HepG2 (cell line): ENCODE measurements at regions not wholly inside any gene's neighbourhood (a gene's known extent, or its start where the extent isn't known, plus 50 kb on each side); places are given as distances from the start of the nearest gene placed in this dataset.
A peak's percentile ranks its signal among the peaks of the same experiment; 100 is the strongest.

Experiments
- ATAC-seq: fragments of 200-7000 bp; cut with Tn5 transposase; 3 replicates; pipeline ENCODE4 v1.9.1; 2020; ENCODE audit warnings: mild to moderate bottlenecking, moderate library complexity
- BruUV-seq: library from RNA; stranded (reverse); fragments of 400-500 nt; replicated peaks from 2 replicates; lab custom pipeline; 2021; lab: Mats Ljungman, UMichigan
- CTCF ChIA-PET: fragments of 300-600 bp; formaldehyde crosslinking; extraction: SDS; loops from one replicate; lab custom pipeline; 2021; ENCODE audit warnings: low total read pairs, inconsistent platforms, low intra/inter-chr PET ratio; lab: Yijun Ruan, JAX
- POLR2A ChIA-PET: fragments of 350-600 bp; sonication (Branson Sonifier 250); formaldehyde crosslinking; loops from one replicate; lab custom pipeline; 2020; ENCODE audit warnings: antibody characterized with exemption, inconsistent platforms; lab: Yijun Ruan, JAX
- DNase-seq: peaks from one replicate; pipeline ENCODE4 v3.0.0-alpha.2; 2015; ENCODE audit warnings: low spot score
- FAIRE-seq: peaks from 3 replicates; lab custom pipeline; 2011; peaks lifted over from hg19 to GRCh38; lab: Jason Lieb, UNC
- H2AFZ ChIP-seq: one replicate; pipeline ENCODE4 v1.6.1; 2011; ENCODE audit warnings: low read length, inconsistent platforms
- H3K27ac ChIP-seq: fragments of 300-600 bp; 3 replicates; pipeline ENCODE4 v1.8.0; 2011; ENCODE audit warnings: mixed run types, mild to moderate bottlenecking, mixed read lengths, low read length, inconsistent platforms; ENCODE audit not compliant: insufficient read depth; ENCODE audit errors: extremely low read length
- H3K27me3 ChIP-seq, 2 experiments: fragments of 200-600 bp in 1 of 2; 2 replicates in 1 of 2; 3 replicates in 1 of 2; pipeline versions ENCODE4 v1.6.0 to v1.8.0; 2011; ENCODE audit warnings: low read length in 2 of 2, mild to moderate bottlenecking in 2 of 2, moderate library complexity in 2 of 2, inconsistent platforms in 1 of 2; ENCODE audit not compliant: insufficient read depth in 2 of 2, control insufficient read depth in 1 of 2
- H3K36me3 ChIP-seq, 2 experiments: fragments of 200-600 bp in 1 of 2; replicated peaks in 1 of 2; 2 replicates in 1 of 2; 3 replicates in 1 of 2; pipeline versions ENCODE4 v1.5.1 to v1.8.0; 2011; ENCODE audit warnings: low read length in 2 of 2, inconsistent platforms in 1 of 2; ENCODE audit not compliant: insufficient read depth in 2 of 2, control insufficient read depth in 1 of 2
- H3K4me1 ChIP-seq: 2 replicates; pipeline ENCODE4 v1.5.1; 2012; ENCODE audit warnings: low read length, inconsistent platforms; ENCODE audit not compliant: insufficient read depth
- H3K4me2 ChIP-seq: 2 replicates; pipeline ENCODE4 v1.6.0; 2011; ENCODE audit warnings: low read depth, low read length, inconsistent platforms
- H3K4me3 ChIP-seq, 3 experiments: fragments of 200-600 bp in 1 of 3; sonication (generic), shearing (Covaris generic) in 1 of 3; replicated peaks in 1 of 3; 2 replicates each; pipeline ENCODE4 v1.5.1; 2011 to 2016; ENCODE audit warnings: low read length in 3 of 3, inconsistent platforms in 2 of 3, low read depth in 2 of 3, mild to moderate bottlenecking in 2 of 3, control low read depth in 1 of 3, mixed read lengths in 1 of 3; ENCODE audit not compliant: insufficient read depth in 1 of 3
- H3K79me2 ChIP-seq: one replicate; pipeline ENCODE4 v1.6.1; 2011; ENCODE audit warnings: low read length, inconsistent platforms; ENCODE audit not compliant: insufficient read depth
- H3K9ac ChIP-seq: 2 replicates; pipeline ENCODE4 v1.6.0; 2011; ENCODE audit warnings: mild to moderate bottlenecking, low read depth, low read length, inconsistent platforms; ENCODE audit not compliant: insufficient read depth
- H3K9me3 ChIP-seq: 2 replicates; pipeline ENCODE4 v1.5.1; 2012; ENCODE audit warnings: mild to moderate bottlenecking, low read length
- H4K20me1 ChIP-seq: 2 replicates; pipeline ENCODE4 v1.6.0; 2011; ENCODE audit warnings: inconsistent platforms, mild to moderate bottlenecking, low read length, moderate library complexity; ENCODE audit not compliant: insufficient read depth
- CTCF ChIP-seq: sonication (generic); formaldehyde crosslinking; IDR thresholded peaks from 2 replicates; pipeline ENCODE4 v1.5.0; 2020; ENCODE audit warnings: mild to moderate bottlenecking, missing genetic modification reagents, moderate library complexity
- FOSL2 ChIP-seq: sonication (generic); formaldehyde crosslinking; IDR thresholded peaks from 2 replicates; pipeline ENCODE4 v1.4.0; 2020; ENCODE audit warnings: missing genetic modification reagents
- GRHL1 ChIP-seq: sonication (generic); formaldehyde crosslinking; conservative IDR thresholded peaks from 2 replicates; pipeline ENCODE4 v1.8.0; 2022; ENCODE audit warnings: missing genetic modification reagents
- RFXANK ChIP-seq: IDR thresholded peaks from 2 replicates; pipeline ENCODE4 v1.6.1; 2016
- SIX1 ChIP-seq: sonication (generic); formaldehyde crosslinking; IDR thresholded peaks from 2 replicates; pipeline ENCODE4 v1.4.0; 2020; ENCODE audit warnings: missing genetic modification reagents, borderline replicate concordance
- STAG1 ChIP-seq: sonication (generic); formaldehyde crosslinking; IDR thresholded peaks from 2 replicates; pipeline ENCODE4 v1.4.0; 2020; ENCODE audit warnings: missing genetic modification reagents
- ZFX ChIP-seq: sonication (generic); formaldehyde crosslinking; IDR thresholded peaks from 2 replicates; pipeline ENCODE4 v1.4.0; 2020; ENCODE audit warnings: mild to moderate bottlenecking, low read depth, missing genetic modification reagents, moderate library complexity
- ZNF414 ChIP-seq: sonication (generic); formaldehyde crosslinking; IDR thresholded peaks from 2 replicates; pipeline ENCODE4 v1.5.0; 2020; ENCODE audit warnings: missing genetic modification reagents
- ZNF441 ChIP-seq: sonication (generic); formaldehyde crosslinking; IDR thresholded peaks from 2 replicates; pipeline ENCODE4 v1.7.0; 2021; ENCODE audit warnings: missing genetic modification reagents, borderline replicate concordance
- ZNF7 ChIP-seq: IDR thresholded peaks from 2 replicates; pipeline ENCODE4 v1.6.1; 2016; ENCODE audit warnings: missing biosample characterization, missing genetic modification reagents
- ZNF883 ChIP-seq: sonication (generic); formaldehyde crosslinking; IDR thresholded peaks from 2 replicates; pipeline ENCODE4 v1.5.1; 2020; ENCODE audit warnings: mild to moderate bottlenecking, missing genetic modification reagents; ENCODE audit errors: not compliant biosample characterization
- WGBS: methylation state at CpG from one replicate; pipeline ENCODE4 v1.1.6; 2017; ENCODE audit warnings: low lambda C conversion rate; 5-methylcytosine and 5-hydroxymethylcytosine counted together
- in situ Hi-C: cut with HindIII; loops from 2 replicates; pipeline ENCODE4 v1.10.0; 2017; ENCODE audit warnings: low pct_unique_long_range_greater_than_20kb; ENCODE audit not compliant: extremely low pct_ligation_motif_present
- intact Hi-C: fragments of 100-400 bp; cut with micrococcal nuclease; formaldehyde crosslinking; loops from one replicate; pipeline ENCODE4 v1.10.0; 2022; ENCODE audit not compliant: unreplicated experiment

GRCh38 chr18:60684843-60685513, 312.4 kb upstream of the MC4R start:
- H3K9me3 ChIP-seq, result no peaks in the 10 kb centered on the region
- no peak overlapping the region for H3K4me2 ChIP-seq
- ATAC-seq (peak; percentile 38; the same call in 1 of the 3 replicates), FAIRE-seq (peak; percentile 12), DNase-seq (peak; percentile 2)
- in situ Hi-C loops, result loop anchor here (10.0 kb wide), 1 partner anchor 820 kb away; no protein-coding TSS in a partner anchor
- WGBS, result 4% methylated on average over 5 of the region's 6 CpGs
- CTCF ChIA-PET, result no interaction called here
- no peaks in the 10 kb centered on the region for H3K27me3 ChIP-seq
- H3K36me3 ChIP-seq, result no peaks in the 10 kb centered on the region
- H3K4me3 ChIP-seq, result no peak overlapping the region
- POLR2A ChIA-PET, result no interaction called here
- no peaks in the 10 kb centered on the region for H3K79me2 ChIP-seq
- no peak overlapping the region for H3K9ac ChIP-seq
- H2AFZ ChIP-seq, result no peak overlapping the region
- no peaks in the 10 kb centered on the region for H3K4me1 ChIP-seq
- no TSS peak for BruUV-seq
- intact Hi-C loops, result loop anchor here (2.0 to 10.0 kb wide), 2 partner anchors 700 to 818 kb away; no protein-coding TSS in a partner anchor
- H4K20me1 ChIP-seq, result no peaks in the 10 kb centered on the region
- H3K27ac ChIP-seq, result no peak overlapping the region
- TF ChIP-seq ZNF441 (CRISPR knock-in tag) (no peak), GRHL1 (CRISPR knock-in tag) (no peak), CTCF (peak; percentile 51), ZFX (no peak), FOSL2 (no peak), STAG1 (CRISPR knock-in tag) (peak; percentile 59), SIX1 (no peak), ZNF883 (no peak), ZNF414 (CRISPR knock-in tag) (no peak), RFXANK (CRISPR knock-in tag) (no peak), ZNF7 (CRISPR knock-in tag) (peak; percentile 84)
